CD14-positive monocyte (primary cell): ENCODE measurements at regions not wholly inside any gene's neighbourhood (a gene's known extent, or its start where the extent isn't known, plus 50 kb on each side); places are given as distances from the start of the nearest gene placed in this dataset.

Experiments used
- DNase-seq, 3 donors: peaks; one replicate each; pipeline ENCODE4 v3.0.0-alpha.2; 2011 to 2022
- H2AFZ ChIP-seq: 2 replicates; pipeline ENCODE4 v1.6.0; 2012; ENCODE audit warnings: mild to moderate bottlenecking, low read depth, low read length, inconsistent platforms; ENCODE audit not compliant: insufficient read depth, poor library complexity, severe bottlenecking
- H3K27ac ChIP-seq, 2 donors: 1 replicate in 1 of 2; 2 replicates in 1 of 2; pipeline ENCODE4 v1.5.1; 2012 to 2013; ENCODE audit warnings: low read length in 2 of 2, control low read depth in 1 of 2, inconsistent platforms in 1 of 2, low read depth in 1 of 2, mild to moderate bottlenecking in 1 of 2
- H3K27me3 ChIP-seq, 2 donors: one replicate each; pipeline versions ENCODE4 v1.6.0 to v1.6.1; 2011 to 2013; ENCODE audit warnings: low read length in 2 of 2; ENCODE audit not compliant: control insufficient read depth in 2 of 2, insufficient read depth in 2 of 2
- H3K36me3 ChIP-seq, 2 donors: replicated peaks in 1 of 2; 1 replicate in 1 of 2; 2 replicates in 1 of 2; pipeline versions ENCODE4 v1.5.1 to v1.6.1; 2012 to 2013; ENCODE audit warnings: low read length in 2 of 2, control low read depth in 1 of 2, inconsistent platforms in 1 of 2, mild to moderate bottlenecking in 1 of 2; ENCODE audit not compliant: insufficient read depth in 2 of 2, control insufficient read depth in 1 of 2
- H3K4me1 ChIP-seq, 2 donors: 1 replicate in 1 of 2; 2 replicates in 1 of 2; pipeline versions ENCODE4 v1.5.1 to v1.6.1; 2012 to 2013; ENCODE audit warnings: low read length in 2 of 2, control low read depth in 1 of 2, inconsistent platforms in 1 of 2, mild to moderate bottlenecking in 1 of 2, moderate library complexity in 1 of 2; ENCODE audit not compliant: insufficient read depth in 2 of 2, control insufficient read depth in 1 of 2
- H3K4me2 ChIP-seq: replicated peaks from 2 replicates; pipeline ENCODE3; 2012; ENCODE audit warnings: low read length, moderate library complexity, mild to moderate bottlenecking; ENCODE audit not compliant: poor library complexity, severe bottlenecking; ENCODE audit errors: extremely low read depth
- H3K4me3 ChIP-seq, 3 experiments: fragments of 200-600 bp in 1 of 3; sonication (generic) in 1 of 3; replicated peaks in 1 of 3; 1 replicate in 2 of 3; 2 replicates in 1 of 3; pipeline ENCODE4 v1.5.1; 2011 to 2013; ENCODE audit warnings: low read length in 3 of 3, mild to moderate bottlenecking in 3 of 3, control low read depth in 2 of 3, low read depth in 2 of 3, inconsistent platforms in 1 of 3, moderate library complexity in 1 of 3
- H3K79me2 ChIP-seq: 2 replicates; pipeline ENCODE4 v1.6.0; 2012; ENCODE audit warnings: mild to moderate bottlenecking, control low read depth, inconsistent platforms, low read length, moderate library complexity; ENCODE audit not compliant: insufficient read depth
- H3K9ac ChIP-seq: 2 replicates; pipeline ENCODE4 v1.6.0; 2017; ENCODE audit warnings: low read length, mild to moderate bottlenecking; ENCODE audit not compliant: insufficient read depth, poor library complexity, severe bottlenecking
- H3K9me3 ChIP-seq, 2 donors: replicated peaks in 1 of 2; 1 replicate in 1 of 2; 2 replicates in 1 of 2; pipeline versions ENCODE4 v1.5.1 to v1.6.1; 2012 to 2013; ENCODE audit warnings: low read length in 2 of 2, control low read depth in 1 of 2; ENCODE audit not compliant: control insufficient read depth in 1 of 2, insufficient read depth in 1 of 2
- H4K20me1 ChIP-seq: 2 replicates; pipeline ENCODE4 v1.6.0; 2012; ENCODE audit warnings: mild to moderate bottlenecking, low read length, control low read depth, moderate library complexity; ENCODE audit not compliant: insufficient read depth
- H3K27ac Mint-ChIP-seq, 7 donors: one replicate each; pipeline ENCODE4 v1.8.0; 2020; ENCODE audit warnings: mild to moderate bottlenecking in 7 of 7, mixed read lengths in 7 of 7, moderate library complexity in 6 of 7, inconsistent platforms in 2 of 7
- H3K27me3 Mint-ChIP-seq, 3 donors: one replicate each; pipeline ENCODE4 v1.8.0; 2021 to 2022; ENCODE audit warnings: low read depth in 3 of 3, mild to moderate bottlenecking in 3 of 3, mixed read lengths in 3 of 3, moderate library complexity in 3 of 3, inconsistent platforms in 1 of 3
- H3K36me3 Mint-ChIP-seq, 2 donors: one replicate each; pipeline ENCODE4 v1.8.0; 2020; ENCODE audit warnings: mixed read lengths in 2 of 2, inconsistent platforms in 1 of 2, mild to moderate bottlenecking in 1 of 2
- H3K4me1 Mint-ChIP-seq: one replicate; pipeline ENCODE4 v1.8.0; 2020; ENCODE audit warnings: mild to moderate bottlenecking, mixed read lengths
- H3K4me3 Mint-ChIP-seq, 2 donors: one replicate each; pipeline ENCODE4 v1.8.0; 2020; ENCODE audit warnings: mild to moderate bottlenecking in 2 of 2, mixed read lengths in 2 of 2, moderate library complexity in 1 of 2
- H3K9me3 Mint-ChIP-seq, 7 donors: one replicate each; pipeline ENCODE4 v1.8.0; 2020 to 2022; ENCODE audit warnings: mixed read lengths in 7 of 7, mild to moderate bottlenecking in 6 of 7, moderate library complexity in 6 of 7, inconsistent platforms in 2 of 7
- CTCF ChIP-seq: fragments of 200-600 bp; IDR thresholded peaks from one replicate; pipeline ENCODE4 v1.8.0; 2022; ENCODE audit warnings: antibody characterized with exemption, mild to moderate bottlenecking
- WGBS: methylation state at CpG from one replicate; pipeline ENCODE4 v1.1.5; 2013; ENCODE audit warnings: missing lambda C conversion rate; ENCODE audit not compliant: insufficient coverage; 5-methylcytosine and 5-hydroxymethylcytosine counted together
- intact Hi-C, 2 donors: fragments of 100-400 bp; cut with micrococcal nuclease; formaldehyde crosslinking; loops; one replicate each; pipeline versions ENCODE4 v1.15.0 to v1.15.1; 2023

DNA sequence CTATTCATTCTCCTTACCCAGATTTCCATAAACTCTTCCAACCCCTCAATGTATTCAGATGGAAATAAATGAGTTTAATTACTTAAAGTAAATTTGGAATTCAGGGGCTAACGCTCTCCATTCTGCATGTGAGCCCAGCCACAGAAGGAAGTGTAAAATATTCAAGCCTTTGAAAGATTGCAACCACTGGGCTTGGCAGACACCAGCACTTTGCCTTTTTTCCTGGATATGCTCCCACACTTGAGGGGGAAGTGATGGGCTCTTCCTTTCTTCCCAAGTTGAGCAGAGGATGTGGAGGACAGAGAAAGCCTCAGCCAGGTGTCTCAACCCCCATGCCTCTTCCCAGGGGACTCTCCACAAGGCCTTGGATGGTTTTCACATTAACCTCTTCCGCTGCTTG is 825.1 kb upstream of the EEF2KMT start:
- no peak for DNase-seq
- no CpG with 5 or more reads among the region's 2 CpGs for WGBS
- Mint-ChIP-seq H3K4me1 (no peaks in the 10 kb centered on the region), H3K36me3 (no peaks in the 10 kb centered on the region), H3K27me3 (peaks cover 0 to 3% (median 1%) of the 10 kb centered on the region in 3 donors), H3K9me3 (peaks cover 0 to 17% (median 8%) of the 10 kb centered on the region in 7 donors), H3K27ac (no peak overlapping the region), H3K4me3 (no peak overlapping the region)
- H3K4me3 ChIP-seq = no peak overlapping the region
- TF ChIP-seq CTCF = no peak
- no peak overlapping the region for H3K27ac ChIP-seq
- no peak overlapping the region for H3K4me2 ChIP-seq
- no peak overlapping the region for H3K9ac ChIP-seq
- H4K20me1 ChIP-seq = no peaks in the 10 kb centered on the region
- H3K36me3 ChIP-seq = no peaks in the 10 kb centered on the region
- H3K27me3 ChIP-seq = no peaks in the 10 kb centered on the region
- intact Hi-C loops = no loop called here
- H2AFZ ChIP-seq = no peak overlapping the region
- no peaks in the 10 kb centered on the region for H3K9me3 ChIP-seq
- no peaks in the 10 kb centered on the region for H3K4me1 ChIP-seq
- no peaks in the 10 kb centered on the region for H3K79me2 ChIP-seq

- Histone ChIP-seq H3K4me2 (no peak overlapping the region), H3K36me3 (no peaks in the 10 kb centered on the region), H3K27me3 (no peaks in the 10 kb centered on the region), H3K9me3 (peaks cover 2 to 3% of the 10 kb centered on the region in 2 donors), H3K79me2 (no peaks in the 10 kb centered on the region), H3K4me3 (no peak overlapping the region), H3K9ac (no peak overlapping the region), H2AFZ (no peak overlapping the region), H4K20me1 (no peaks in the 10 kb centered on the region), H3K4me1 (no peaks in the 10 kb centered on the region), H3K27ac (no peak overlapping the region)
- DNase-seq = no peak
- Mint-ChIP-seq H3K27me3 (peaks cover 1 to 4% (median 4%) of the 10 kb centered on the region in 3 donors), H3K36me3 (no peaks in the 10 kb centered on the region), H3K4me1 (no peaks in the 10 kb centered on the region), H3K9me3 (peaks cover 2 to 19% (median 6%) of the 10 kb centered on the region in 7 donors), H3K27ac (no peak overlapping the region), H3K4me3 (no peak overlapping the region)
- intact Hi-C loops = no loop called here
- no peak for TF ChIP-seq CTCF
- WGBS = 63% methylated on average over 3 of the region's 4 CpGs
Measured at GRCh38 chr16:5918567-5919130, 821.1 kb upstream of the EEF2KMT start.
